Left ventricle myocardium inferior (tissue), 1 donor: ENCODE measurements at regions not wholly inside any gene's neighbourhood (a gene's known extent, or its start where the extent isn't known, plus 50 kb on each side); places are given as distances from the start of the nearest gene placed in this dataset.

Experiments
- DNase-seq: peaks from one replicate; pipeline ENCODE4 v3.0.0-alpha.2; 2020
- H3K27ac ChIP-seq: fragments of 200-600 bp; replicated peaks from 2 replicates; pipeline ENCODE4 v1.8.0; 2021
- H3K27me3 ChIP-seq: fragments of 200-600 bp; 2 replicates; pipeline ENCODE4 v1.8.0; 2021; ENCODE audit warnings: low read depth
- H3K36me3 ChIP-seq: fragments of 200-600 bp; 2 replicates; pipeline ENCODE4 v1.8.0; 2021
- H3K4me1 ChIP-seq: fragments of 200-600 bp; 2 replicates; pipeline ENCODE4 v1.8.0; 2021
- H3K4me3 ChIP-seq: fragments of 200-600 bp; 2 replicates; pipeline ENCODE4 v1.8.0; 2021; ENCODE audit warnings: mild to moderate bottlenecking, moderate library complexity
- H3K9me3 ChIP-seq: fragments of 200-600 bp; replicated peaks from 2 replicates; pipeline ENCODE4 v1.8.0; 2021
- CTCF ChIP-seq: fragments of 200-600 bp; IDR thresholded peaks from 2 replicates; pipeline ENCODE4 v1.8.0; 2021; ENCODE audit warnings: antibody characterized with exemption, mild to moderate bottlenecking, borderline replicate concordance
- intact Hi-C: fragments of 100-400 bp; cut with micrococcal nuclease; formaldehyde crosslinking; loops from one replicate; pipeline ENCODE4 v1.11.0; 2022
- donor health status: DM: no; HTN: yes; CAD: no; lungs with severe emphysema.

- no peaks in the 10 kb centered on the region for H3K36me3 ChIP-seq
- intact Hi-C loops, result no loop called here
- H3K4me1 ChIP-seq, result no peaks in the 10 kb centered on the region
- H3K27ac ChIP-seq, result no peak overlapping the region
- H3K9me3 ChIP-seq, result peaks cover 4% of the 10 kb centered on the region
- H3K4me3 ChIP-seq, result no peak overlapping the region
- no peak for DNase-seq
- TF ChIP-seq CTCF, result no peak
- H3K27me3 ChIP-seq, result no peaks in the 10 kb centered on the region
Measured at GRCh38 chr5:8157320-8157822, 288.4 kb downstream of the MTRR start.

- Histone ChIP-seq H3K27ac (no peak overlapping the region), H3K4me3 (no peak overlapping the region), H3K4me1 (no peaks in the 10 kb centered on the region), H3K36me3 (no peaks in the 10 kb centered on the region), H3K27me3 (no peaks in the 10 kb centered on the region), H3K9me3 (no peaks in the 10 kb centered on the region)
- no peak for DNase-seq
- TF ChIP-seq CTCF, result no peak
- intact Hi-C loops, result no loop called here
Measured at GRCh38 chr5:8176101-8176693, 307.2 kb downstream of the MTRR start.

DNA sequence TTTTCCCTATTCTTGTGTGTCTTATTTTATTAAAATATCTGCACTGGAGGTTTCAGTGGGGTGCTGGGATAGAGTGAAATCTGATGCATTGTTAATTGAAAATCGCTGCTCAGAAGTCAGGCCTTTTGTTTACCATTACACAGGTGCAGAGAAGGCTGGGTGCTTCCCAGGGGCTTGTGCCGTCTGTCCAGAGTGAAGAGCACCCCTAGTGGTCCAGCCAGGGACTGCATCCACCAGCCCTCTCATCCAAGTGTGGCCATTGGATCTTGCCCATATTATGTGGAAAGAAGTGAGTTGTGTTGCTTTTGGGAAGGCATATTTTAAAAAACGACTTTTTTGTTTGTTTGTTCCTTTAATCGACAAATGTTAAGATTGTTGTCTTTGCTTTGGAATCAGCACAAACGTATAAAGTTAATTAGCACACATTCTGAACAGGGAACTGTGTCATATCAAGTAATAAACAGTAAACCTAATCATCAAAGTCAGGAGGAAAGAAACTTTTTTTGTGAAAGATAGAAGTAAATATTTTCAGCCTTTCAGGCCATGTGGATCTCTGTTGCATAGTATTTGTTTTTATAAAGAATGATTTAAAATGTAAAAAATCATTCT is 315.6 kb downstream of the MTRR start:
- H3K36me3 ChIP-seq, result no peaks in the 10 kb centered on the region
- no peaks in the 10 kb centered on the region for H3K9me3 ChIP-seq
- no peaks in the 10 kb centered on the region for H3K27me3 ChIP-seq
- intact Hi-C loops, result no loop called here
- no peak for DNase-seq
- H3K4me1 ChIP-seq, result no peaks in the 10 kb centered on the region
- TF ChIP-seq CTCF, result peak; percentile 65
- H3K27ac ChIP-seq, result no peak overlapping the region
- H3K4me3 ChIP-seq, result no peak overlapping the region

DNA sequence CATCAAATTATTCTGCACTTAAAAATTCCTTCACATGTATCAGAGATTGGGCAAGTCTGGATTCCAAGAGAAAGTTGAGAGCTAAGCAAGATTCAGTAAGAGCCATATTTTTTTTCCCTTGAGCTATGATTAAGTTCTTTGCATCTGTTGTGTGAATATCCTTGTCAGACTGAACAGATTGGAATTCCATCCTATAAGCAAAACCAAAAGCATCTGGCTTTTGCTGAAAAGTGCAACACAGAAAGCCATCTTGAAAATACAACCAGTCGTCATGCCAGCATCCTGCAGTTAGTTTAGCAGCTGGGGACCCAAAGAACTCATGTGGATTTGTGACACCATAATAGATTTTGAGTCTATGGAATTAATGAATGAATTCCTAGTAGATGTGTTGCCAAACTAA is 316.9 kb downstream of the MTRR start:
- H3K36me3 ChIP-seq, result no peaks in the 10 kb centered on the region
- intact Hi-C loops, result no loop called here
- H3K9me3 ChIP-seq, result no peaks in the 10 kb centered on the region
- no peaks in the 10 kb centered on the region for H3K27me3 ChIP-seq
- no peaks in the 10 kb centered on the region for H3K4me1 ChIP-seq
- TF ChIP-seq CTCF, result no peak
- no peak overlapping the region for H3K4me3 ChIP-seq
- H3K27ac ChIP-seq, result no peak overlapping the region
- DNase-seq, result no peak

- H3K4me1 ChIP-seq, result no peaks in the 10 kb centered on the region
- no peak for DNase-seq
- H3K4me3 ChIP-seq, result no peak overlapping the region
- H3K9me3 ChIP-seq, result peaks cover 6% of the 10 kb centered on the region
- intact Hi-C loops, result no loop called here
- no peak overlapping the region for H3K27ac ChIP-seq
- no peaks in the 10 kb centered on the region for H3K27me3 ChIP-seq
- no peaks in the 10 kb centered on the region for H3K36me3 ChIP-seq
- no peak for TF ChIP-seq CTCF
Measured at GRCh38 chr5:8188874-8189565, 320.1 kb downstream of the MTRR start.
